DMS 273 (cell line): ENCODE measurements at regions not wholly inside any gene's neighbourhood (a gene's known extent, or its start where the extent isn't known, plus 50 kb on each side); places are given as distances from the start of the nearest gene placed in this dataset.
A peak's percentile ranks its signal among the peaks of the same experiment; 100 is the strongest.
"Not testable (repeated sequence)": the region's sequence is repeated elsewhere in the genome, so short reads cannot be mapped to it uniquely, and the experiment has no call there.

Experiments
- DNase-seq: peaks from one replicate; lab custom pipeline; 2025; ENCODE audit not compliant: unreplicated experiment; lab: John Stamatoyannopoulos, UW

GRCh38 chr13:31385540-31385939 is 185.8 kb downstream of the B3GLCT start:
- DNase-seq, result no peak

GRCh38 chr13:31394506-31394905 is 194.7 kb downstream of the B3GLCT start:
- DNase-seq, result no peak

GRCh38 chr13:31395090-31395489 is 195.3 kb downstream of the B3GLCT start:
- no peak for DNase-seq

GRCh38 chr13:31399690-31400089 is 199.9 kb downstream of the B3GLCT start:
- no peak for DNase-seq

GRCh38 chr13:31403711-31404110 is 203.9 kb downstream of the B3GLCT start:
- DNase-seq, result not testable (repeated sequence)

GRCh38 chr13:31408927-31409326 is 209.2 kb downstream of the B3GLCT start:
- DNase-seq, result no peak

- DNase-seq, result no peak
Observed at GRCh38 chr13:31409678-31410356, 210.0 kb downstream of the B3GLCT start.

- no peak for DNase-seq
Observed at GRCh38 chr13:31413516-31413915, 213.7 kb downstream of the B3GLCT start.

GRCh38 chr13:31416066-31416465 is 216.3 kb downstream of the B3GLCT start:
- DNase-seq, result no peak

GRCh38 chr13:31418186-31418585 is 218.4 kb downstream of the B3GLCT start:
- DNase-seq, result no peak

GRCh38 chr13:31421756-31422155 is 222.0 kb downstream of the B3GLCT start:
- DNase-seq, result no peak

GRCh38 chr13:31424130-31424729 is 224.5 kb downstream of the B3GLCT start:
- peak; percentile 81 for DNase-seq

- no peak for DNase-seq
Observed at GRCh38 chr13:31426395-31426794, 226.6 kb downstream of the B3GLCT start.

GRCh38 chr13:31427151-31428100 is 227.7 kb downstream of the B3GLCT start:
- DNase-seq, result no peak

GRCh38 chr13:31431722-31432137 is 232.0 kb downstream of the B3GLCT start:
- DNase-seq, result peak; percentile 69

GRCh38 chr13:31433207-31433606 is 233.4 kb downstream of the B3GLCT start:
- no peak for DNase-seq

GRCh38 chr13:31433746-31434145 is 234.0 kb downstream of the B3GLCT start:
- DNase-seq, result no peak

- DNase-seq, result no peak
Observed at GRCh38 chr13:31434613-31435012, 234.8 kb downstream of the B3GLCT start.

- no peak for DNase-seq
Observed at GRCh38 chr13:31435536-31435935, 235.8 kb downstream of the B3GLCT start.

GRCh38 chr13:31436478-31436877 is 236.7 kb downstream of the B3GLCT start:
- no peak for DNase-seq

GRCh38 chr13:31437975-31438374 is 238.2 kb downstream of the B3GLCT start:
- no peak for DNase-seq

- no peak for DNase-seq
Observed at GRCh38 chr13:31440132-31440531, 240.4 kb downstream of the B3GLCT start.
